AG04449 (cell line): ENCODE measurements at regions not wholly inside any gene's neighbourhood (a gene's known extent, or its start where the extent isn't known, plus 50 kb on each side); places are given as distances from the start of the nearest gene placed in this dataset.

ENCODE experiments used
- CTCF ChIA-PET: fragments of 350-600 bp; formaldehyde crosslinking; extraction: SDS; loops from one replicate; lab custom pipeline; 2021; ENCODE audit warnings: antibody characterized with exemption; lab: Yijun Ruan, JAX
- POLR2A ChIA-PET: fragments of 400-600, 350-600 bp; formaldehyde crosslinking; extraction: SDS; loops from one replicate; lab custom pipeline; 2020; ENCODE audit warnings: antibody characterized with exemption, inconsistent platforms; lab: Yijun Ruan, JAX
- DNase-seq: peaks from one replicate; pipeline ENCODE4 v3.0.0-alpha.2; 2010; ENCODE audit warnings: low read depth, low spot score
- H3K4me3 ChIP-seq: 2 replicates; pipeline ENCODE4 v1.5.1; 2011; ENCODE audit warnings: low read depth, mild to moderate bottlenecking, control low read depth, low read length
- TF ChIP-seq, protein P1 (sequence below): IDR thresholded peaks from one replicate; pipeline ENCODE4 v1.5.1; 2011; ENCODE audit warnings: mild to moderate bottlenecking, moderate library complexity, low read length, control low read depth, inconsistent platforms; ENCODE audit not compliant: insufficient read depth; ENCODE audit errors: missing control alignments

DNA sequence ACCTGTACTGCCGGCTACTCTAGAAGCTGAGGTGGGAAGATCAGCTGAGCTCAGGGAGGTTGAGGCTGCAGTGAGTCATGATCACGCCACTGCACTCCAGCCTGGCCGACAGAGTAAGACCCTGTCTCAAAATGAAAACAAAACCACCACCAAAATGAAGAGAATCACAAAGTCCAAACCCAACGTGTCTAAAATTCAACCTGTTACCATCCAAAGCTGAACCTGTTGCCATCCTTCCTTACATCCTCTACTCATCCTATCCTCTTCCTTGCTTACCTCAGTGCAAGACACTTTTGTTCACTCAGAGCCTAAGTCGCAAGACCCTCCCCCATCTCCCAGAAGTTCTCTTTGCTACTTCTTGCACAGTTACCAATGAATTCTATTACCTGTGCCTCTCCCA lies 299.7 kb downstream of the ATP23 start:
- CTCF ChIA-PET = no interaction called here
- POLR2A ChIA-PET = no interaction called here
- TF ChIP-seq, protein P1, sequence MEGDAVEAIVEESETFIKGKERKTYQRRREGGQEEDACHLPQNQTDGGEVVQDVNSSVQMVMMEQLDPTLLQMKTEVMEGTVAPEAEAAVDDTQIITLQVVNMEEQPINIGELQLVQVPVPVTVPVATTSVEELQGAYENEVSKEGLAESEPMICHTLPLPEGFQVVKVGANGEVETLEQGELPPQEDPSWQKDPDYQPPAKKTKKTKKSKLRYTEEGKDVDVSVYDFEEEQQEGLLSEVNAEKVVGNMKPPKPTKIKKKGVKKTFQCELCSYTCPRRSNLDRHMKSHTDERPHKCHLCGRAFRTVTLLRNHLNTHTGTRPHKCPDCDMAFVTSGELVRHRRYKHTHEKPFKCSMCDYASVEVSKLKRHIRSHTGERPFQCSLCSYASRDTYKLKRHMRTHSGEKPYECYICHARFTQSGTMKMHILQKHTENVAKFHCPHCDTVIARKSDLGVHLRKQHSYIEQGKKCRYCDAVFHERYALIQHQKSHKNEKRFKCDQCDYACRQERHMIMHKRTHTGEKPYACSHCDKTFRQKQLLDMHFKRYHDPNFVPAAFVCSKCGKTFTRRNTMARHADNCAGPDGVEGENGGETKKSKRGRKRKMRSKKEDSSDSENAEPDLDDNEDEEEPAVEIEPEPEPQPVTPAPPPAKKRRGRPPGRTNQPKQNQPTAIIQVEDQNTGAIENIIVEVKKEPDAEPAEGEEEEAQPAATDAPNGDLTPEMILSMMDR = no peak
- no peak overlapping the region for H3K4me3 ChIP-seq
- DNase-seq = no peak

DNA sequence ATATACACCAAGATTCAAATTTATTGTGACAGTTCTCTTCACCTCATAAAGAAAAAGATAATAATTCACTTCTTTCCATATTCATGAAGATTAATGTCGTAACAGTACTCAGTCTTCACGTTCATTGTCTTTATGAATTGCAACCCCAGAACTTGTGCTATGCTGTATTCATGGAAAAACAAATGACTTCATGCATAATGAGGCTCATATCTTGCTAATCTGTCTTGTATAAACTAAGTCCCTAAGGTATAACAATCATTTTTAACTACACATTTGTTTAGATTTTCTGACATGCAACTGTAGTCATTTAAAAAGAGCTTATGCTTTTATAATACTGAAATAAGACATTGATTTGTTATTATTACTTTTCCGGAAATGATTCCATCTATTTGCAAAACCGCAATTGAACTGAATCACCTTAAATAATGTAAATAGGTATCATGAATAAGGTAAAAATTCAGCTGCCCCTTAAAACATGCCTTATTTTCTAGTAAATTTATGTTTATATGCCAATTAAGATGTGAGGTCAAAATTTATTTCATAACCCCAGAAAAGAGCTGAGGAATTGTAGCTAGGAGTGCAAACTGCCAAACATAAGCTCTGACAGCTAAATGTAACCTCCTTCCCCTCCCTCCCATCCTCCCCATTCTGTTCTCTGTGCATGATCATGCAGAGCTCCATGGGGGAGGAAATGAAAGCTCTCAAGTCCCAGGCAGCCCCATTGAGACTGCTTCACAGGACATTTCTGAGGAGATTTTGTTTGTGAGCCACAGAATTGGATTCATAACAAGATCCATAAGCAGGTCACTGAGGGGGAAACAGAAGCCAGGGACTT lies 301.6 kb downstream of the ATP23 start:
- no peak for DNase-seq
- ChIA-PET CTCF (no interaction called here), POLR2A (no interaction called here)
- TF ChIP-seq, protein P1 = no peak
- no peak overlapping the region for H3K4me3 ChIP-seq

DNA sequence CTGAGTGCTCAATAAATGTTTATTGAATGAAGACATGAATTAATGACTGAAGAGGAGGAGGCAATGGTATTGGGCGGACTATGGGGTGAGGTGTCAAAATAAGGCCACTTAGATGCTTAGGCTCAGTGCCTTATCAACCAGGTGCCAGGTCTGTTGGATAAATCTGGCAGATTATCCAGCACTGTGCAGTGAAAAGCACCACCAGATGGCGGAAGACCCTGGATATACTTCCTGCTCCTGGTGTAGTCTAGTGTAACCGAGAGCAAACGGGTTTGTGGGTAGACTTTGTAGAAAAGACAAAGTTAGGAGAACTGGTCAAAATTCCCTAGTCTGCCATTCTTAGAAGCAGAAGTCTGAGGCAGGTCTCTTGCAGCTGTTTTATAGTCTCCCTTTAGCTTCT lies 306.3 kb downstream of the ATP23 start:
- DNase-seq = no peak
- POLR2A ChIA-PET = no interaction called here
- TF ChIP-seq, protein P1 = no peak
- CTCF ChIA-PET = interaction anchor here (1.1 kb wide), 1 partner anchor 12 kb away, joined by 3 read pairs; no protein-coding TSS in a partner anchor
- H3K4me3 ChIP-seq = no peak overlapping the region

DNA sequence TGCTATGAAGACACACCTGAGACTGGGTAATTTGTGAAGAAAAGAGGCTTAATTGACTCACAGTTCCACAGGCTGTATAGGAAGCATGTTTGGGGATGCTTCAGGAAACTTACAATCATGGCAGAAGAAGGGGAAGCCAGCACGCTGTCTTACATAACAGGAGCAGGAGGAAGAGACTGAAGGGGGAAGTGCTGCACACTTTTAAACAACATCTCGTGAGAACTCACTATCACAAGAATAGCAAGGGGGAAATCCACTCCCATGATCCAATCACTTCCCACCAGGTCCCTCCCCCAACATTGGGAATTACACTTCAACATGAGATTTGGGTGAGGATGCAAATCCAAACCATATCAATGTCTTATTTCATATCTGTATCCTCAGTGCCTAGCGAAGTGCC lies 307.2 kb downstream of the ATP23 start:
- DNase-seq = no peak
- TF ChIP-seq, protein P1 = no peak
- ChIA-PET CTCF (no interaction called here), POLR2A (no interaction called here)
- H3K4me3 ChIP-seq = no peak overlapping the region

DNA sequence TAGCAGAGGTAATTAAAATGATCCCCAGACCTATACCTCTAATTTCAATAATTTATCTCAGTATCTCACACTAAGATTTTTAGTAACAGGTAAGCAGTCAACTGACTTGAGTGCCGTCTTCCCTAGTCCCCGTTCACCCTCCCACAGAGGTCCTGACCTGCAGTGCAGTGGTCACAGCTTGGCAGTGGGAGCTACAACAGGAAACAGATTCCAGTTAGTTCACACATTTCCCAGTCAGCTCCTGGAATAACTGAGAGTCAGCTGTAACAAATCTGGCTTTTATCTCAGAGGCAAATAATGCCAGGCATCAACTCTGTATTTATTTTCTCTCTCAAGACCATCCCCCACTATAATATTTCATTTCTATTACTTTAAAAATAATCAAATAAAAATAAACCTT lies 308.2 kb downstream of the ATP23 start:
- TF ChIP-seq, protein P1 = no peak
- no peak for DNase-seq
- no peak overlapping the region for H3K4me3 ChIP-seq
- ChIA-PET POLR2A (no interaction called here), CTCF (no interaction called here)

DNA sequence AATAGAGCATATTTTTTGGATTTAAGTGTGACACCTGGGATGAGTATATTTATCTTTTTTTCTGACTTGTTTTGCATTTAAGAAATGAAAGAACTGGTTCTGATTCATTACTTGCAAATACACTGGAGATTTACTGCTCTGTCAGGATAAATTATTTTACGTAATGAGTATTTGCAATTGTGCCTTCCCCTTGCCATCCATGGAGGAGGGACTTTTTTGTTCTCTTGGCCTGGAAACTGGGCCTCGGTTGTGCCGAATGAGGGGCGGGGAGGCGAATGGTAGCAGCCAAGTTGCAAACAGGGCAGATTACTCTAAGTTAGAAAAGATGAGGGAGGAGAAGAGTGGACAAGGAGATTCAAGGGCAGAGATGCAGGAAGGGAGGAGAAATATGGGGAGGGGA lies 308.7 kb downstream of the ATP23 start:
- TF ChIP-seq, protein P1 = no peak
- H3K4me3 ChIP-seq = no peak overlapping the region
- POLR2A ChIA-PET = no interaction called here
- no peak for DNase-seq
- CTCF ChIA-PET = no interaction called here
